NB4 (cell line): ENCODE measurements at regions not wholly inside any gene's neighbourhood (a gene's known extent, or its start where the extent isn't known, plus 50 kb on each side); places are given as distances from the start of the nearest gene placed in this dataset.

Source experiments
- DNase-seq: peaks from one replicate; pipeline ENCODE4 v3.0.0; 2010; ENCODE audit warnings: low read depth
- H3K4me3 ChIP-seq: one replicate; pipeline ENCODE4 v1.5.1; 2011; ENCODE audit warnings: mild to moderate bottlenecking, low read depth, low read length, moderate library complexity
- CTCF ChIP-seq: IDR thresholded peaks from one replicate; pipeline ENCODE4 v1.5.1; 2012; ENCODE audit warnings: low read depth, low read length
- MAX ChIP-seq: IDR thresholded peaks from 2 replicates; pipeline ENCODE4 v1.6.1; 2011; ENCODE audit warnings: low read depth, low read length
- MYC ChIP-seq: IDR thresholded peaks from 2 replicates; pipeline ENCODE4 v1.6.1; 2011; ENCODE audit warnings: low read depth, low read length
- POLR2A ChIP-seq: IDR thresholded peaks from 2 replicates; pipeline ENCODE4 v1.6.1; 2011; ENCODE audit warnings: mild to moderate bottlenecking; ENCODE audit not compliant: insufficient read length; ENCODE audit errors: extremely low read depth

- no peak overlapping the region for H3K4me3 ChIP-seq
- DNase-seq = no peak
- TF ChIP-seq CTCF (no peak), POLR2A (no peak), MAX (no peak), MYC (no peak)
Observed at GRCh38 chr1:222081859-222082258, 340.0 kb upstream of the DUSP10 start.

- DNase-seq = no peak
- H3K4me3 ChIP-seq = no peak overlapping the region
- TF ChIP-seq MYC = no peak
Observed at GRCh38 chr1:222079566-222079965, 337.7 kb upstream of the DUSP10 start.

GRCh38 chr1:222077206-222077605 is 335.3 kb upstream of the DUSP10 start:
- no peak for TF ChIP-seq CTCF
- TF ChIP-seq POLR2A = no peak
- TF ChIP-seq MYC = no peak
- no peak for TF ChIP-seq MAX
- DNase-seq = no peak
- H3K4me3 ChIP-seq = no peak overlapping the region

- H3K4me3 ChIP-seq = no peak overlapping the region
- DNase-seq = no peak
- TF ChIP-seq MYC (no peak), MAX (no peak), CTCF (no peak), POLR2A (no peak)
Observed at GRCh38 chr1:222074317-222074716, 332.4 kb upstream of the DUSP10 start.

- TF ChIP-seq POLR2A (no peak), CTCF (no peak)
- DNase-seq = no peak
- H3K4me3 ChIP-seq = no peak overlapping the region
Observed at GRCh38 chr1:222073307-222073995, 331.6 kb upstream of the DUSP10 start.

- H3K4me3 ChIP-seq = no peak overlapping the region
- TF ChIP-seq CTCF (no peak), POLR2A (no peak)
- no peak for DNase-seq
Observed at GRCh38 chr1:222071387-222071786, 329.5 kb upstream of the DUSP10 start.
